Ascending aorta (tissue), 2 donors: ENCODE measurements at regions not wholly inside any gene's neighbourhood (a gene's known extent, or its start where the extent isn't known, plus 50 kb on each side); places are given as distances from the start of the nearest gene placed in this dataset.

Source experiments
- DNase-seq, 2 donors: peaks; one replicate each; pipeline ENCODE4 v3.0.0-alpha.2; 2019; ENCODE audit warnings: low spot score in 2 of 2
- H3K27ac ChIP-seq, 2 donors: fragments of 200-600 bp; sonication (generic); one replicate each; pipeline ENCODE4 v1.5.1; 2016 to 2017; ENCODE audit warnings: mild to moderate bottlenecking in 1 of 2
- H3K27me3 ChIP-seq: fragments of 200-600 bp; sonication (generic); one replicate; pipeline ENCODE4 v1.5.1; 2017
- H3K36me3 ChIP-seq, 2 donors: fragments of 200-600 bp; sonication (generic); one replicate each; pipeline ENCODE4 v1.5.1; 2016
- H3K4me1 ChIP-seq, 2 donors: fragments of 200-600 bp; sonication (generic); one replicate each; pipeline ENCODE4 v1.5.1; 2016 to 2017; ENCODE audit warnings: mild to moderate bottlenecking in 1 of 2
- H3K4me3 ChIP-seq, 2 donors: fragments of 200-600 bp; sonication (generic); one replicate each; pipeline ENCODE4 v1.5.1; 2016 to 2017; ENCODE audit warnings: mild to moderate bottlenecking in 1 of 2
- H3K9me3 ChIP-seq, 2 donors: fragments of 200-600 bp; sonication (generic); one replicate each; pipeline ENCODE4 v1.5.1; 2016
- CTCF ChIP-seq, 3 experiments: fragments of 200-600 bp in 2 of 3; fragments of 450-650 bp in 1 of 3; sonication (generic) in 2 of 3; IDR thresholded peaks; one replicate each; pipeline ENCODE4 v1.5.1; 2016 to 2019; ENCODE audit warnings: antibody characterized with exemption in 3 of 3, mild to moderate bottlenecking in 1 of 3, moderate library complexity in 1 of 3
- intact Hi-C: fragments of 100-400 bp; cut with DNase I; formaldehyde crosslinking; loops from one replicate; pipeline ENCODE4 v1.15.1; 2023

DNA sequence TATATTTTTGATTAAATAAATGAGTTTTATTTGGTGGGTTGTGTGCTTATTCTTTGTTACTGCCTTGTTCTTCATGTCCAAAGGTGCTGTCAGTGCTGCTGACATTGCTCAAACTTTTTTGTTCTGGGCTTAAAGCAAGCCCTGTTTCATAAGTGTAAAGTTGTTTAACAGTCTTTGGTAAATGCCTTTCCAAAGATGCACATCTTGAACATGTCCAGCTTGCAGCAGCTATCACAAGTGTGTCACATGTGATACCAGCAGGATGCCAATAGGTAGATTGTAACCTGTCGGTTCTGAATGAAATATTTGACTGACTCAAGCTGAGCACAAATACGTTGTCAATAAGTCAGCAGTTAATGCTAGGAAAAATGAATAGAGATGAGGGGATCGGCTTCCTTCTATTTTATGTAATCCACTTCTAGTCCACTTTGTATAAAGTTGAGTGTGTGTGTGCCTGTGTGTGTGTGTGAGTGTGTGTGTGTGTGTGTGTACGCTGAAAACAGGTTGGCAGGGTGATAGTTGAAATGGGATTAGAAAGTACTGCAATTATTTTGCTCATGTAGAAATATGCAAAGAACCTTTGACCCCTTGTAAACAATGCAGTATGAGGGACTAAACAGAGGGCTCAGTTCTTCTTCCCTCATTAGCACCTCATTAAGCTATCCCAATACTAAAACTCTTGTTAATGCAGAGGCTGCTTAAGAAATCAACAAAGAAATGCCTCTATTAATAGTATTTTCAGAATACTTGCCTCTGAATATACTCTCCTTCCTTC, 986.5 kb downstream of the TUSC7 start:
- H3K27ac ChIP-seq = no peak overlapping the region
- no peaks in the 10 kb centered on the region for H3K36me3 ChIP-seq
- H3K27me3 ChIP-seq = no peaks in the 10 kb centered on the region
- DNase-seq = no peak
- no peak overlapping the region for H3K4me3 ChIP-seq
- H3K4me1 ChIP-seq = no peaks in the 10 kb centered on the region
- intact Hi-C loops = no loop called here
- H3K9me3 ChIP-seq = no peaks in the 10 kb centered on the region
- TF ChIP-seq CTCF (IDR thresholded peaks at IDR 0.05) = no peak

DNA sequence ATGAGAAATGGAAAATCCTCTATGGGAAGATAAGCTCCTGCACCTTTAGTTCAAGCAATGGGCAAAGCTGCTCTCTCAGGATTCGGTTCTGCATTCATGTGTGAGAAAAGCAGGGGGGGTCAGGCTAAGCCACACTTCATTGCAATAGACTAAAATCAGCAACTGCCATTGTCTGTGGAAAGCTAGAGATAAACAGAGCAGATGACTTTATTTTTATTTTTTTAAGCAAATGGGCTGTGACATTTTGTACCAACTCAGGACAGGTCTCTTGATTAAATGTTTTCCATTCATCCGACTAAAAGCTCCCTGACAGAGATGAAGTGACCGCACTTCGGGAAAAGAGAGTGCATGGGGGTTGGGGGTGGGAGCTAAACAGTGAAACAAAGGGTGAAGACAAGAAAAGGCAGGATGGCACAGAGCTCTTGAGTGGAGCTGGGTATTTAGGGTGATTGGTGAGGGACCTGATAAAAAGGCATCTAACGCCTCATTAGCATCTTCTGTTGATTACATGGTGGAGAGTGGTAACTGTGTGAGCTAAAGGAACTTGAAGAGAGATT, 987.4 kb downstream of the TUSC7 start:
- no peaks in the 10 kb centered on the region for H3K9me3 ChIP-seq
- H3K27ac ChIP-seq = no peak overlapping the region
- DNase-seq = no peak
- no peaks in the 10 kb centered on the region for H3K4me1 ChIP-seq
- H3K27me3 ChIP-seq = no peaks in the 10 kb centered on the region
- H3K4me3 ChIP-seq = no peak overlapping the region
- no peaks in the 10 kb centered on the region for H3K36me3 ChIP-seq
- no peak for TF ChIP-seq CTCF (IDR thresholded peaks at IDR 0.05)
- intact Hi-C loops = no loop called here

DNA sequence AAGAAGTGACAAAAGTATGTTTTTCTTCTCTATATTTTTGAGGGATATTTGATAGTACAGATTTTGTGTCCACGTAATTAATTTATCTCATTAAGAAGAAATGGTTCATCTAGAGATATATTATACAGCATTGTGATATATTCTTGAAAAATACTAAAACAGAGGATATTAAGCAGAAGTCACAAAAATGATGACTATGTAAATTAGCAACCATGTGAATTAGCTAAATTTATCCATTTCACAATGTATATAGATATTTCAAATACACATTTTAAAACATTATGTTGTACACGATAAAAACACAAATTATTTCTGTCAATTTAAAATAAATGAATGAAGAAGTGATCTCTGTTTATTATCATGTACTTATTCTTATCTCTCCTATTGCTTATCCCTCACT, 989.5 kb downstream of the TUSC7 start:
- H3K27ac ChIP-seq = no peak overlapping the region
- H3K4me1 ChIP-seq = no peaks in the 10 kb centered on the region
- H3K36me3 ChIP-seq = no peaks in the 10 kb centered on the region
- H3K4me3 ChIP-seq = no peak overlapping the region
- DNase-seq = no peak
- no peaks in the 10 kb centered on the region for H3K27me3 ChIP-seq
- intact Hi-C loops = no loop called here
- no peaks in the 10 kb centered on the region for H3K9me3 ChIP-seq
- TF ChIP-seq CTCF (IDR thresholded peaks at IDR 0.05) = no peak

DNA sequence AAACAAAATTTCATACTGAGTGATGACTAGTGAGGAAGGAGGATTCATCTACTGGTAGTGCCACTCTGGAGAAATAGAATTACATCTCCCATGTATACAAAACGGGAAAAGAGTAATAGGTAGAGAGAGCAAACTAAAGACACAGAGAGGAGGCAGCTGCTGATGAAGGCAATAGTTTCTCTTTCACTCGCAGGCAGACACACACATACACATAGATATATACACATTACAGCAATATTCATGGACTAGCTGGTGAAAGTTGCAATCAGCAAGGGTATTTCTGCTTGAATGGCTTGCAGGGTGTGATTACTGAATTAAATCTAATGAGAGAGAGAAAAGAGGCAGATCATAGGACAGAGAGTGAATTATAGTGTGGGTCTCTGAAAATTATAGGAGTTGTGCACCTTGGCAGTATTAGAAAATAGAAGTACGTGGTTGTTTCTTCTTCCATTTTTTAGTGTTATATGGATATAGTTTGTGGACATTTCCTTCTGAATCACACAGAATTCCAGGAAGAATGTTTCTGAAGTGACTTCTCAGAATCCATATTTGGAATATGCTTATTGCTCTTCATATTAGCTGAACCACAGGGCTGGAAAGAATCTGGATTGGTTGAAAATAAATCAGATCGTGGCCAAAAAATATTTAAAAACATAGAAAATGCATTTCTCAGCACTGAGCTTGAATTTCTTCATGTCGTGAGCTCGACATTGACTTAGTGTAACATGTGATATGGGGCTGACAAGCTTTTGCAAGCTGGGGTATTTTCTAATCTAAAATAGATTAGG, 991.2 kb downstream of the TUSC7 start:
- H3K9me3 ChIP-seq = no peaks in the 10 kb centered on the region
- no peak for DNase-seq
- no peak overlapping the region for H3K27ac ChIP-seq
- H3K36me3 ChIP-seq = no peaks in the 10 kb centered on the region
- H3K4me1 ChIP-seq = no peaks in the 10 kb centered on the region
- TF ChIP-seq CTCF (IDR thresholded peaks at IDR 0.05) = no peak
- no peaks in the 10 kb centered on the region for H3K27me3 ChIP-seq
- H3K4me3 ChIP-seq = no peak overlapping the region
- intact Hi-C loops = no loop called here

DNA sequence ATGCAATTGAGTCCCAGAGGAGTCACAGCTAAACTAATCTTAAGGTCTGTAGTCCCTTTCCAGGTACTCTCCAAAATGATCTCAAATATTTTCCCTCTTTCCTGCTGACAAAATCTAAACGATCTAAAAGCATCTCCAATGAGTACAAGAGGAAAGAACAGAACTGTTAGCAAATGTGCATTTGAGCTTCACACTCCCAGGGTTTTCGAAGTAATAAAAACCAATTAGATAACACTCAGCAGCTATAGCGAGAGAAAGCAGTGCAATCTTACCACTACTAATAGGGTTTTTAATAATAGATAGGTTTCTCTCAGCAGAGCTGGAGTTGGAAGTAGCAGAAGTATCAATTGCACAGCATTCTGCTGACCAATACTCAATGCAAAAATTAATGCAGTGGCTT, 995.4 kb downstream of the TUSC7 start:
- no peaks in the 10 kb centered on the region for H3K27me3 ChIP-seq
- intact Hi-C loops = no loop called here
- H3K27ac ChIP-seq = no peak overlapping the region
- H3K4me3 ChIP-seq = no peak overlapping the region
- H3K9me3 ChIP-seq = no peaks in the 10 kb centered on the region
- no peak for TF ChIP-seq CTCF (IDR thresholded peaks at IDR 0.05)
- H3K36me3 ChIP-seq = no peaks in the 10 kb centered on the region
- DNase-seq = no peak
- no peaks in the 10 kb centered on the region for H3K4me1 ChIP-seq
